HG03575 (cell line): ENCODE measurements at regions not wholly inside any gene's neighbourhood (a gene's known extent, or its start where the extent isn't known, plus 50 kb on each side); places are given as distances from the start of the nearest gene placed in this dataset.
"Not testable (repeated sequence)": the region's sequence is repeated elsewhere in the genome, so short reads cannot be mapped to it uniquely, and the experiment has no call there.

ENCODE experiments used
- ATAC-seq: cut with Tn5 transposase; IDR thresholded peaks from one replicate; pipeline ENCODE4 v1.9.1; 2021; ENCODE audit not compliant: unreplicated experiment, insufficient number of reproducible peaks, low FRiP score; ENCODE audit errors: extremely low read depth

- ATAC-seq = no peak
Measured at GRCh38 chr7:106744563-106745091, 83.7 kb upstream of the CCDC71L start.

DNA sequence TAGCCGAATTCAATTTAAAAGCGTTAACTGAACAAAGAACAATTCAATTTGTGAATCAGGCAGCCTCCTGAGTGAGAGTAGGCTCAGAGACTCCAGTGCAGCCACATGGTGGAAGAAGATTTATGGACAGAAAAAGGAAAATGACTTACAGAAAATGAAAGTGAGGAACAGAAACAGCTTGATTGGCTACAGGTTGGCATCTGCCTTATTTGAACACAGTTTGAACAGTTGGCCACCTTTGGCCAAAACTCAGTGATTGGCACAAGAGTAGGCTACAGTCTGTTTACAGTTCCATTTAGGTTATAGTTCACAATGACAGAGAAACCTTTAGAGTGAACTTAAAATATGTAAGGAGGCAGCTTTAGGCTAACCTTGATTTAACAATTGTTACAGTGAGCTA, 86.3 kb upstream of the CCDC71L start:
- not testable (repeated sequence) for ATAC-seq

DNA sequence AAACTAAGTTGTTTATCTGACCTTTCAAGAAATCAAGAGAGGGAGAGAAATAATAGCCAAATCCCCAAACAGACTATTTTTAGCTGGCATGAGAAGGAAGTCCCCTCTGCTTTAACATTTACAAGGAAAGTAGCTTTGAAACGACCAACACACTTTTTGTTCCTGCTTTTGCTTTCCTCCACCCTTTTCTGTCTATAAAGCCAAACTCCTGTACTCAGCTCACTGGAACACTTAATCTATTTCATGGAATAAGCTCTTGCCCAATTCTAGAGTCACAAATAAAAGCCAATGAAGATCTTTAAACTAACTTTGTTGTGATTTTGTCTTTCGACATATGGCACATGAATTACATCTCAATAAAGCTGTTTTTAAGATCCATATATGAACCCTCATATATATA, 86.8 kb upstream of the CCDC71L start:
- ATAC-seq = no peak

DNA sequence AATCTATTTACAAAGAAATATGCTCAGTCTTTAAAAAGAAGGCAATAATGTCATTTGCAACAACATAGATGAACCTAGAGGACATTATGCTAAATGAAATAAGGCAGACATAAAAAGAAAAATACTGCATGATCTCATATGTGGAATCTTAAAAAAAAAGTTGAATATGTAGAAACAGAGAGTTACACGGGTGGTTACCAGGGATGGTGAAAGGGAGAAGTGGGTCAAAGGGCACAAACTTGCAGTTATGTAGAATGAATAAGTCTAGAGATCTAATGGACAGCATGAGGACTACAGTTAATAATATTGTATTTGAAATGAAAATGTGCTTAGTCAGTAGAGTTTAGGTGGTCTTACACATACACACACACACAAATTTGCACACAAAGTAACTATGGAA, 88.2 kb upstream of the CCDC71L start:
- no peak for ATAC-seq

GRCh38 chr7:106750773-106751172, 89.8 kb upstream of the CCDC71L start:
- no peak for ATAC-seq

DNA sequence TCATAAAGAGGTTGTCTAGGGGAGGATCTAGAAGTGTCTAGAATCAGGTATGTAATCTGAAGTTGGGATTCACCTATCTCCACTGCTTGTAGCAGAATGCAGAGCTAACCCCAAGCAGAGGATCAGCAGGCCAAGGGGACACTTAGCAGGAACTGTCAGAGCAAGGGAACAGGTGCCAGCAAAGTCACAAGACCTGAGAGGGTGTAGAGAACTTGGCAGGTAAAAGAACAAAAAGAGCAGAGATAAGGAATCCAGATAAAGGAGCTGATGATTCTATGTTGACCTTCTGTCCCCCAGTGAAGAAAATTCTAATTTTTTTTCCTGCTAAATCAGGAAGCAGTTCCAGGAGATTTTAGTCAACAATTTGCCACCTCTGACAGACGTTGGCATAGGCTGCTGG, 91.4 kb upstream of the CCDC71L start:
- ATAC-seq = no peak

GRCh38 chr7:106755024-106755423, 94.1 kb upstream of the CCDC71L start:
- ATAC-seq = not testable (repeated sequence)

DNA sequence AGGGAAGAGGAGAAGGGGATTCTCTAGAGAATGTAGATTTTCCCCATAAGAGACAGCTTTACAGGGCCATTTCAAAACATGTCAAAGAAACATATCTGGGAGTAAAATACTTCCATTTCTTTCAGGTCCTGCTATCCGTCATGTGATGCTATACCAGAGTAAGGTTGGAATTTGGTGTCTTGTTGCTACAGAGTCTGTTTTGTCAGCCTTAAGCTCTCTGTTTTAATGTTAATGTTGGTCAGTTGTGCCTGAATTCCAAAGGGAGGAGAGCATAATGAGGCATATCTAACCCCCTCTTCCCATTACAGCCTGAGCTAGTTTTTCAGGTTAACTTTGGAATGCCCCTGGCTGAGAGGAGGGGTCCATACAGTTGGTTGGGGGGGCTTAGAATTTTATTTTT, 94.7 kb upstream of the CCDC71L start:
- no peak for ATAC-seq

GRCh38 chr7:106756071-106756470, 95.1 kb upstream of the CCDC71L start:
- no peak for ATAC-seq

DNA sequence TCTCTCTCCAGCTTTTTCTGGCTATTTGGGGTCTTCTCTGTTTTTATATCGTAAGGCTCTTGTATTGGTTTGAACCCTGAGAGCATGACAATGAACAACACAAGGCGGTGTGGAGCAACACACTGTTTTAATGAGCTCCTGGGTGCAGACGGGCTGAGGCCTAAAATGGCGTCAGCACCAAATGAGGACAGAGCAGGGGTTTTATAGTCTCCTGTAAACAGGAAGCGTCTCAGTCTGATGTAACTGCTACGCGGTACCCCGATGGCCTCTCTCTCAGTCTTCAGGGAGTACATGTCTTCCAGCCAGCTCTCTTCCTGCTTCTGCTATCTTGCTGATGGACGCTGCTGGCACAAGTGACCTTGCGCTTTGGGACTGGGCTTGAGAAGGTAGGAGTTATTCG, 95.9 kb upstream of the CCDC71L start:
- no peak for ATAC-seq

DNA sequence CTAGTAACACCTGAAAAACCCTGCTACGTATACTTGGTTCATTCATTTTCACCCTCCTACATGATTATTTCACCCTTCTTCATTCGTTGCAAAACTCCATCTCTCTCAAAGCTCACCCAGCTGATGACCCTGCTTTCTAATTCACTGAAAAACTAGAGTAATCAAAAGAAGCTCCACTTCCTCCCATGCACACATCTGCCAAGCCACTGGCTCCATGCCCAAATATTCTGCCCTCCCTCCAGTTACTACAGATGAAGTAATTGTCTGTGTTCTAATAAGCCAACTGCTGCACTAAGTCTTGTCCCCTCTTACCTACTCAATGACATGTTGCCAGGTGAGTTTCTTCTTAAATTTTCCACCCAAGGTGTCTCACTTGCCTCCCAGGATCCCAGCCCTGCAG, 96.9 kb upstream of the CCDC71L start:
- ATAC-seq = no peak

- not testable (repeated sequence) for ATAC-seq
Measured at GRCh38 chr7:106762845-106763244, 101.9 kb upstream of the CCDC71L start.

DNA sequence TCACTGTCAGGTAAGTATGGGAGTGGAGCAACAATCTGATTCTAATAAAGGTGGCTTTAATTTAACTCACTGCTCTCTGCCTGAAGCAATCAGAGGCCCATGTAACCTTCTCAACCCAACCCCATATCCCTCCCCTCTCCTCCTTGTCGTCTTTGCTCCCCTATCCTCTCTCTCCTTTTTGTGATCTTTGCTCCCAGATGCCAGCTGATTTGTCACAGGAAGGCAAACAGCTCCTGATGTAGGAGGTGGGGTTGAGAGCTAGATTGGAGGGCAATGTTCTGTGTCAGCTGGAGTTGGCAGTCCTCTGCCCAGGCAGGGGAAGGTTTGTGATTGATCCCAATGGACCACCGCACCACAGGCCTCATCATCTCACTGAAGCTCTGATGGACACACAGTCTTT, 101.4 kb upstream of the PIK3CG start:
- ATAC-seq = no peak

- no peak for ATAC-seq
Measured at GRCh38 chr7:106765727-106766355, 99.2 kb upstream of the PIK3CG start.

DNA sequence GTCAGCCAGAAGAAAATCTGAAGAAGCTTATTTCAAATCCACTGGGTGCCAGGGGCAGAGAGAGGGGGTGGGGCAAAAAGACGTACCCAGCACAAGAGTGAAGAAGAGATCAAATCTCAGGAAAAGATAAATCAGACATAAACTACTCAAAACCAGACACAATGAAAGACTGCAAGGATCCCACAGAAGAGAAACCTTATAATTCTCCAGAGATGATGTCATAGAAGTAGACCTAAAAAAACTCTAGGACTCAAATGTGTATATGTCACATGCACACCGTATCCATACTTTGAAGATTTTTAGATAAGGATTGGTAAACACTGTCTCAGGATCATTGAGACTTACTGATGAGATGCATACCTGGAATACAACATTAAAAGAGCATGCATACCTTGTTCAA, 98.5 kb upstream of the PIK3CG start:
- no peak for ATAC-seq

- no peak for ATAC-seq
Measured at GRCh38 chr7:106767078-106767477, 98.0 kb upstream of the PIK3CG start.

DNA sequence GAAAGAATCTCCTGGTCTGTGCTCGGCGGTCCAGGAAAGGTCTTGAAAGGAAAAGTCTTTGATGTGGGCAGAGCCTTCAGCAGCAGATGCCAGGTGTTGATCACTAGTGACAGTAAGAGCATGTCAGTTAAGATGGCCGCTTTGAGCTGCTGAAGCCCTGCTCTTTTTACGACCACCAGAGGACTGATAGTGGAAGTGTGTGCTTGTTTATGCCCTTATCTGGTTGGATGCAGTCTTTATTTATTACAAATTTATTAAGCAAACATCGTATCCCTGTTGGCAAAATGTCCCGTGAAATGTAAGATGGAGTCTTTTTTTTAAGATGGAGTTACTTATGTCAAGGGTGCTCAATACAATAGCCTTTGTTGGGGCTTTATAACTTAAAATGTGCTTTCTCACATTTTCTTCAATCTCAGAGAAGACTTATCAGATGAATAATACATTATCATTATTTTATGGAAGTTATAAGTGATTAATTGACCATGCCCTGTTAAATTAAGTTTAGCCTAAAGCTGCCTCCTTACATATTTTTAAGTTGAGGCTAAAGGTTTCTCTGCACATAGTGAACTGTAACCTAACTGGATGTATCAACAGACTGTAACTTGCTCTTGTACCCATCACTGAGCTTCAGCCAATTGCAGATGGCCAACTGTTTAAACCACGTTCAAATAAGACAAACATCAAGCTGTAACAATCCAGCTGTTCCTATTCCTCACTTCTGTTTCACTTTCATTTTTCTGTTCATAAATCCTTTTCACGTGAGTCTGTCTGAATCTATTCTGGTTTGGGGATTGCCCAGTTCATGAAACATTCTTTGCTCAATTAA, 97.4 kb upstream of the PIK3CG start:
- ATAC-seq = no peak

GRCh38 chr7:106768324-106768751, 96.7 kb upstream of the PIK3CG start:
- no peak for ATAC-seq

- ATAC-seq = no peak
Measured at GRCh38 chr7:106770191-106770590, 94.9 kb upstream of the PIK3CG start.

- ATAC-seq = no peak
Measured at GRCh38 chr7:106772655-106773108, 92.4 kb upstream of the PIK3CG start.
